Colonic mucosa (tissue), 4 donors: ENCODE measurements at regions not wholly inside any gene's neighbourhood (a gene's known extent, or its start where the extent isn't known, plus 50 kb on each side); places are given as distances from the start of the nearest gene placed in this dataset.

Experiments
- DNase-seq: peaks from one replicate; pipeline ENCODE4 v3.0.0-alpha.2; 2020
- H3K27ac ChIP-seq: fragments of 200-600 bp; one replicate; pipeline ENCODE4 v1.8.0; 2021
- H3K27me3 ChIP-seq: fragments of 200-600 bp; one replicate; pipeline ENCODE4 v1.8.0; 2021
- H3K36me3 ChIP-seq: fragments of 200-600 bp; one replicate; pipeline ENCODE4 v1.8.0; 2021
- H3K4me1 ChIP-seq: fragments of 200-600 bp; one replicate; pipeline ENCODE4 v1.8.0; 2021; ENCODE audit warnings: mild to moderate bottlenecking
- H3K4me3 ChIP-seq: fragments of 200-600 bp; one replicate; pipeline ENCODE4 v1.8.0; 2021
- H3K9ac ChIP-seq, 2 donors: one replicate each; pipeline ENCODE4 v1.7.0; 2013; ENCODE audit warnings: control low read depth in 2 of 2, low read depth in 2 of 2, low read length in 2 of 2
- H3K9me3 ChIP-seq: fragments of 200-600 bp; one replicate; pipeline ENCODE4 v1.8.0; 2021
- CTCF ChIP-seq: fragments of 200-600 bp; IDR thresholded peaks from one replicate; pipeline ENCODE4 v1.8.0; 2022; ENCODE audit warnings: antibody characterized with exemption, mild to moderate bottlenecking
- intact Hi-C: fragments of 100-400 bp; cut with DNase I; formaldehyde crosslinking; loops from one replicate; pipeline ENCODE4 v1.14.1; 2022
- donor health status: healthy.
- donor health status: DM: no; HTN: no; CAD: no.
- donor health status: DM: no; HTN: no; CAD: no.

GRCh38 chr7:49060743-49061142 lies 136.4 kb downstream of the CDC14C start:
- no peaks in the 10 kb centered on the region for H3K36me3 ChIP-seq

GRCh38 chr7:49074538-49074937 lies 150.2 kb downstream of the CDC14C start:
- no peak for DNase-seq
- Histone ChIP-seq H3K36me3 (no peaks in the 10 kb centered on the region), H3K27ac (no peak overlapping the region), H3K9me3 (no peaks in the 10 kb centered on the region), H3K4me1 (no peaks in the 10 kb centered on the region), H3K9ac (no peak overlapping the region), H3K4me3 (no peak overlapping the region), H3K27me3 (no peaks in the 10 kb centered on the region)
- no peak for TF ChIP-seq CTCF
- intact Hi-C loops, result no loop called here

More at GRCh38 chr7:49060743-49061142, 136.4 kb downstream of the CDC14C start:
- H3K9me3 ChIP-seq, result no peaks in the 10 kb centered on the region
- H3K4me3 ChIP-seq, result no peak overlapping the region
- H3K9ac ChIP-seq, result no peak overlapping the region
- no peaks in the 10 kb centered on the region for H3K27me3 ChIP-seq
- no peak for DNase-seq
- H3K27ac ChIP-seq, result no peak overlapping the region
- intact Hi-C loops, result no loop called here
- no peaks in the 10 kb centered on the region for H3K4me1 ChIP-seq
- no peak for TF ChIP-seq CTCF

GRCh38 chr7:49080896-49081475 lies 156.6 kb downstream of the CDC14C start:
- no peak overlapping the region for H3K9ac ChIP-seq
- H3K4me3 ChIP-seq, result no peak overlapping the region
- no peaks in the 10 kb centered on the region for H3K4me1 ChIP-seq
- no peak for DNase-seq
- intact Hi-C loops, result no loop called here
- H3K27me3 ChIP-seq, result no peaks in the 10 kb centered on the region
- H3K36me3 ChIP-seq, result no peaks in the 10 kb centered on the region
- TF ChIP-seq CTCF, result no peak
- no peak overlapping the region for H3K27ac ChIP-seq
- H3K9me3 ChIP-seq, result no peaks in the 10 kb centered on the region

- H3K4me1 ChIP-seq, result no peaks in the 10 kb centered on the region
- no peak overlapping the region for H3K4me3 ChIP-seq
- no peak for TF ChIP-seq CTCF
- DNase-seq, result no peak
- no peak overlapping the region for H3K9ac ChIP-seq
- no peaks in the 10 kb centered on the region for H3K9me3 ChIP-seq
- H3K36me3 ChIP-seq, result no peaks in the 10 kb centered on the region
- H3K27me3 ChIP-seq, result no peaks in the 10 kb centered on the region
- no peak overlapping the region for H3K27ac ChIP-seq
- intact Hi-C loops, result no loop called here
Measured at GRCh38 chr7:49088017-49088416, 163.7 kb downstream of the CDC14C start.

- DNase-seq, result no peak
- Histone ChIP-seq H3K27ac (no peak overlapping the region), H3K4me1 (no peaks in the 10 kb centered on the region), H3K4me3 (no peak overlapping the region), H3K27me3 (no peaks in the 10 kb centered on the region), H3K36me3 (no peaks in the 10 kb centered on the region), H3K9me3 (no peaks in the 10 kb centered on the region), H3K9ac (no peak overlapping the region)
- TF ChIP-seq CTCF, result no peak
- intact Hi-C loops, result no loop called here
Measured at GRCh38 chr7:49089717-49090116, 165.4 kb downstream of the CDC14C start.

- Histone ChIP-seq H3K4me1 (no peaks in the 10 kb centered on the region), H3K36me3 (no peaks in the 10 kb centered on the region), H3K9ac (no peak overlapping the region), H3K27me3 (no peaks in the 10 kb centered on the region), H3K4me3 (no peak overlapping the region), H3K27ac (no peak overlapping the region), H3K9me3 (no peaks in the 10 kb centered on the region)
- DNase-seq, result no peak
- intact Hi-C loops, result no loop called here
- no peak for TF ChIP-seq CTCF
Measured at GRCh38 chr7:49091089-49091488, 166.7 kb downstream of the CDC14C start.
